ENCODE measurements at regions not wholly inside any gene's neighbourhood (a gene's known extent, or its start where the extent isn't known, plus 50 kb on each side); places are given as distances from the start of the nearest gene placed in this dataset.

DNA sequence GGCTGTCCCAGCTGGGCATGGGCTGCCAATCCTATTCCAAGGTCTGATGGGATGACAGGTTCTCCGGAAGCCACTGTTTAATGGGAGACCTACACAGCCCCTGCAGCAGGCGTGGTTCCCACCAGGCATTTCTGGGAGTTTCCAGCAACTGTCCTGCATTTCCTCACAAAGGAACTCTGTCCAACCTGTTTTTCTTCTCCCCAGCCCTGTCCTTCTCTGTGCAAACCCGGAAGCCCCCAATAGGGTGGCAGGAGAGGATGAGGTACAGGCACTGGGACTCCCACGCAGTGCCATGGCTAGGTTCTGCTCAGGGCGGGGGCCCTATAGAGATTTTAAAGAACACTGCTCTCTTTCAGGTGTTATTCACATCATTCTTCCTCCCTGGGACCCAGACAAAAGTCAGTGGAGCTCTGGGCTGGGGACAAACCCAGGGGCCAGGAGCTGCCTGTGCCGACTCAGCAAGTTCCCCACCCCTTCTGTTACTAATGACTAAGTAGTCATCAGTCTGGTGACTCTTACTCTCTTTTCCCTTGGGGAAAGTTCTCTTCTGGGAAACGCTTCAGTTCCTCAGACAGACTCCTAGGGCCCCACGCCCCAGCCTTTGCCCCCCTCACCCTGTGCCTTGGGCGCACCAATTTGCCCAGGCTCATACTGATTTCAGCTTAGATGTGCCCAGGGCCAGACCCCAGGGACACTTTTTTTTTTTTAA is 97.7 kb downstream of the CD47 start:
- no peak for DNase-seq (ENCODE audit: low read depth in 3 of 3, low spot score in 1 of 3)

DNA sequence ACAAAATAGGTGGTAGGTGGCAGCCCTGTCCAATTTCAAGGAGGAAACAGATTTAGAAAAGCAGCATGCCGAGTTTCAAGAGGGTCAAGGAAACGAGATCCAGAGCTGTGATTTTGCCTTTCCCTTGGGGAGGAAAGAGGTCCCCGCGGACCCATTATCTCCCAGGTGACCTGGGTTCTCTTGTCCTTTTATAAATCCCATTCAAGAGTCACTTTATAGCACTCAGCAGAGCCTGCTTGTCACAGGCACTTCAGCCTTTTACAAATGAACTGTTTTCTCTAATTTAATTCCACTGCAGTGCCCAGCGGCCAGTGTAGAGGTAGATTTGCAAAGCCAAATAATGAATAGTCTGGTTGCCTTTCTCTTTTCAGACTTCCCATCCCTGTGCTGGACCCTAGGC is 99.9 kb downstream of the CD47 start:
- DNase-seq (ENCODE audit: low read depth in 3 of 3, low spot score in 1 of 3) = no peak

DNA sequence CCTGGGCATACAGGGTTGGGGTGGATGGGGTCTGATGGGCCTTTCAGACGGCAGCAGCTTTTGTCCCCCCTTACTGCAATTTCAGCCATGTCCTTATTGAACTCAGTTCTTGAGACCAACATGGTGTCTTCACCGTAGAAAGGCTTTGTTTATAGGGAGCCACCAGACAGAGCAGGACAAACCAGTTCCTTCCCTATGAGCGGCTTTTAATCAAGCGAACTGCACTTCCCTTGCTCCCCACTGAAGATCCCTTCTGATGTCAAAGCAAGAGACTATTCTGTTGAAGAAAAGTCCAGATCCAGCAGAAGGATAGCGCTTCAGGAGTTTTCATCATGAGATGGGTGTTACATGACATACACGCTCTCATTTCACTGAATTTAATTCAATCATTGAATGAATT is 100.4 kb downstream of the CD47 start:
- no peak for DNase-seq (ENCODE audit: low read depth in 3 of 3, low spot score in 1 of 3)

DNA sequence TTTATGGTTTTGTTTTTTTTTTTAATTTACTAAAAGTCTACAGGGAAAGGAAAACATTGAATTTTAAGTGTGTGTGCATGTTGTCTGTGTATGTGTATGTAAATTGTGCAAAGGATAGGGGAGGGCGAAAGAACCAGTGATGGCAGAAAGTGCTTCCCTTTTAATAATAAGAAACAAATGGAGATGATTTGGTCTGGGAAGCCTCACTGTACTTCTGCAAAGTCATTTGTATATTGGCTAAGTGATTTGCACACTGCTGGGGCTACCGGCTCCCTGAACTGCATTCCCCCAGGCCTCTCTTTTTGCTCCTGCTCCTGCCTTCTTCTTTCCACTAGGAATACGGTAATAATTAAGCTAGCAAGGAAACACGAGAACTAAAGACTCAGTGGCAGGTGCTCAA is 101.2 kb downstream of the CD47 start:
- no peak for DNase-seq (ENCODE audit: low read depth in 3 of 3, low spot score in 1 of 3)

DNA sequence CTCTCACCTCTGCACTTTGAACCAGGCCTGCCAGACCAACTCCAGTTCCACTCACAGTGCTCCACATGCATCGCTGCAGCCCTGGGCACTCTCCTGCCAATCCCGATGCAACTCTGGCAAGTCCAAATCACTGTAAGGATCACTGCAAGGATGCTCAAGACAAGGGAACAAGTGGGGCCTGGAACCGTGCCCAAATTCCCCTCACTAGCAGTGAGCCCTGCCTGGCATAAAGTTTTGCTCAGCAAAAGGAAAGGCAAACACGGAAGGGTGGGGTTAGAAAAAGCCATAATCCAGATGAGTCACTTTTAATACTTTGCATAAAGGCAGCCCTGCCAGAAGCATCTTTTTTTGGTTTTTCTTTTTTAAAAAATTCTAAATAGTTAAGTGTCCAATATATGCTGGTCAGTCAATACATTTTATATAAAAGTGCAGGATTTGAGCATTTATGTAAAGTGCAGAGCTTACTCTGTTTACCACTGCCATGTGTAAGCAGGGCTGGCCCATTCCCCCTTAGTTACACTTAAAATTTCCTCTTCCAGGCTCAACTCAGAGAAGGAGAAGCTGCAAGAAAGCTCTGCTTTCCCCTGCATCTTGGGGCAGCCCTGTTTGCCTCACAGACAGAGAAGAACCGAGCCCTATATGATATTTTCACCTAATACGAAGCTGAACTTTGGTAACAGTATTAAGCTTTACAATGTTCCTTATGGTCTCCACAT is 102.2 kb downstream of the CD47 start:
- peak in 1 of 3 donors; percentile 2 for DNase-seq (ENCODE audit: low read depth in 3 of 3, low spot score in 1 of 3)

DNA sequence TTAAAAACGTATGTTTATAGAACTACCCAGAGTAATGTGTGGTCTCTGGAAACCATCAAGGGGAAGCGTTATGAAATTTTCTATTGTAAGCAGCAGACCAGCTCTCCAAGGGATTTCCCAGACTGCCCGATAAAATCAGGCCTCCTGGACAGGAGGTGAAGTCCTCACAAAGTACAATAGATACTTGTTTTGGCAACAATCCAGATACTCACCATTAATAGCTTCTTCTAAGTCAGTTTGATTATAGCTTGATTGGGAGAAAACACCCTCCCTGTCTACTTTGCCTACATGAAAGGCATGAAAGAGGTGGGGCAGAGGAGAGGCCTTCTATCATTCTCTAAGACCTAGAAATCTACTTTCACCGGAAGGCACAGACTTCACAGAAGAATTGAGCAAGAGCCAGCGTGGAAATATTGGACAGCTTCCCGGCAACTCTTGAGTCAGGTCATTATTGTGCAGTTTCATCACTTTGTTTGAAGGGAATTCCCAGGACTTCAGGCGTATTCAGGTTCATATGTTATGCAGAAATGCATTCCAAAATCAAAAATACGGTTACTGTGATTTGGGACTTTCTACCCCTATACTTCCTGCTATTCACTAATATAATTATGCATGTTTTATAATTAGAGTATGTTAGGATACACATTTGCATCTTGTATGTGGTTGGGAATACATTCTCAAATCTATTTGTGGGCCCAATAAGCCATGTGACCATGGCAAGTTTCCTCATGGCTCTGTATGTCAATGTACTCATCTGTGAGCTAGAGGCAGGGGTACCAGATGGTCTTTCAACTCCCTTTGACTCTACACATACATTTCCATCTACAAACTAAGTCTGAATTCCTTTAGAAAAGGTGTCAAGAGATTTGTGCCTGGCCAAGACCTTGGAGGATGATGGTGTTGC is 103.5 kb downstream of the CD47 start:
- no peak for DNase-seq (ENCODE audit: low read depth in 3 of 3, low spot score in 1 of 3)

DNA sequence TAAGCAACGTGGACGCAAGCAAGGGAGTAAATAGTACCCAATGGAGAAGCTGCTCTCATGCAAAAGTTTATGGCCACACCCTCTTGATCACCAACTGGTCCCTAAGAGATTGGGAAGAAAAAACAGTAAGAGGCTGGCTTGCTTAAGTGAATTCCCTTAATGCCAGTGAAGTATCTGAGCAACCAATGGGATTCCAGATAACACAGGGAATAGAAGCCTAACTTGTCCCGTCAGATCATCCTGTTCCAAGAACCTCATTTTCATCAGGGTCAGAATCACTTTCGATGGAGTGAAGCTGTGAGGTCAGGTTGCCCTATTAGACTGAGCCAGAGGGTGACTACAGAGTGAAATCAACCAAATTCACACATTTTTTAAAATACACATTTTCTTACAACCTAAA is 104.3 kb downstream of the CD47 start:
- DNase-seq (ENCODE audit: low read depth in 3 of 3, low spot score in 1 of 3) = no peak

DNA sequence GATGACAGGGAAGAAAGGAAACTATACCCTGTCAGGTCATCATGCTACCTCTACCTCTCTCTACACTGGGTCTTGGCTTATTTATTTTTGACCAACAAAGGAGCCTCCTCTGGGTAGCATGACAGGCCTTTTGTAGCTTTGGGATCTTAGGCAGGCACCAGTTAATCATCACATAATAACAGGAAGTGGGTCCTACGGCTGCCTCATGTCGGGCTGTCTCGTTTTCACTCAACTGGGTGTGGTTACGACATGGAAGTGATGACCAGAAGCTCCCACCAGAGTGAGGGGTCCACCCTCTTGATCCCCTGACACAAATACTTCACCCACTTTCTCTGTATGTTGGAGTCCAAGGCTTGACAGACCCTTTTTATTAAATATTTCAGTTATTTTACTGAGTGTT is 105.3 kb downstream of the CD47 start:
- no peak for DNase-seq (ENCODE audit: low read depth in 3 of 3, low spot score in 1 of 3)

DNA sequence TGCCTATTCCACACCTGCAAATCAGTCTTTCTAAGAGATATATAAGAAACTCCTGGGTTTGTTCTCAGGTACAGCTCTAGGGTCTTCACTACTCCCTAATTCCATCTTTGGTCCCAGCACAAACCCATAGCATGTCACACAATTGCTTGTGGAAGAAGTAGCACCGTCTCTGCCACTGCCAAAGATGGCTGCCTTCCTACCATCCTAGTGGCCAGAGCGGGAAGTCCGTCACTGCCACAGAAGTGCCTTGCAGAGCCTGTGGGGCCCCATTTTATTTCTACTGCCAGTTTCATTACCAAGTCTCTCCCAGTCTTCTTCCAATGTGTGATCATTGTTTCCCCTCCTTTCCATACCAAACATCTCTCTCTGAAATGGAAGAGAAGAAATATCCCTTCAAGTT is 107.6 kb downstream of the CD47 start:
- no peak for DNase-seq (ENCODE audit: low read depth in 3 of 3, low spot score in 1 of 3)

DNA sequence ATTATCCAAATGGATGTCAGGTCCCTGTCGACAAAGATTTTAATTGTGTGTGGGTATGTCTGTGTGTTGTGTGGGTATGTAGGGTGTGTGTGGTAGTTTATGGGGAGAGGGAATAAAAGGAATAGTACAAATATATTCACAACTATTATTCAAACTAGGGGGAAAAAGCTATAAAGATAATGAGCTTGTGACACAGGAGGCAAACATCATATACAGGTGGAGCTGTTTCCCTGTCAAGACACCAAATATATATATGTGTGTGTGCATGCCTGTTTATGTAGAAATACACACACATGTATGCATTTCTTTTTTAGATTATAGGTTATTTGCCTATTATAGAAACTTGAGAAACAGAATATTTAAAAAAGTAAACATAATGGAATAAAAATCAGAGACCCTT is 108.7 kb downstream of the CD47 start:
- DNase-seq (ENCODE audit: low read depth in 3 of 3, low spot score in 1 of 3) = no peak

DNA sequence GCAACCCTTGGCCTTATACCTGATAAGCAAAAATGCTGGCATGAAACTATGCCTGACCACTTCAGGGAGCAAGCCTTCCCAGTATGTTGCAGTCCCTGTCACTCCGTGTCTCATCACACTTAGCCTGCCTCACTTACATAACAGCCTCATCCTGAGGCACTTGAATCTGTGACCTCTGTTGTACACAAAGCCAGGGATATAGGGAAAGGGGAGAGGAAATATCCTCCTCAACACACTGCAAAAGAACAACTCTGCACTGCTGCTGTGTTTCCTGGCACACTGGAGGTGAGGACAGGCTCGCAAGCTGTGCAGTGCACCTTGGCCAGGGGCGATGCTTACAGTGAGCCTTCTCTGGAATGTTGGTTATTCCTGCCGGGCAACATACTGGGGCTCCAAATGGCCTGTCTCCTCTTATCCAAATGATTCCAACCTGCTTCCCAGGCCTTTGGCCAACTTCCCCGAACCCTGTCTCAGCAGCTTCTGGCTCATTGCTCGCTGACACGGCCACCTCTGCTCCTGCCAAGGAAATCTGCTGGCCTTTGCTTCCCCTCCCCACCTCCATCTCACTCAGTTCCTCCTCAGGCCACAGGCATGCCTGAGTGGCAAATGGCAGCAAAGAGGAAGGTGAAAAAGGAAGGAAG is 109.2 kb downstream of the CD47 start:
- DNase-seq (ENCODE audit: low read depth in 3 of 3, low spot score in 1 of 3) = no peak

DNA sequence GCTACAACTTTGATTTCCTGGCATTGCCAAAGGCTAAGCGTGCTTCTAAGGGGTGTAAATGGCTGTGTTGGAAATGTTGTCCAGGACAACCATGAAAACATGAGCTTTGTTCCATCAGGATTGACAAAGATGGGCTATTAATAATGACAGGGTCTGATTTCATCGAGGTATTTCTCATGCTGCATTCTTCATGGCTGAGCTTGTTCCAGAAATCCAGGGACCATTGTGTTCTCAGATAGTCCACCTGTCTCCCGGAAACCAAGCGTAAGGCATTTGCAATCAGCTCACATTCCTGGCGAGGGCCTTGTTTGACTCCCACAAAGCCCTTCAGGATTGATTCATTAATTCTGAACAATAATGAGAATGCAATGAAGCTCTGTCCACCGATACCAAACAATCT is 111.3 kb downstream of the CD47 start:
- no peak for DNase-seq (ENCODE audit: low read depth in 3 of 3, low spot score in 1 of 3)

DNA sequence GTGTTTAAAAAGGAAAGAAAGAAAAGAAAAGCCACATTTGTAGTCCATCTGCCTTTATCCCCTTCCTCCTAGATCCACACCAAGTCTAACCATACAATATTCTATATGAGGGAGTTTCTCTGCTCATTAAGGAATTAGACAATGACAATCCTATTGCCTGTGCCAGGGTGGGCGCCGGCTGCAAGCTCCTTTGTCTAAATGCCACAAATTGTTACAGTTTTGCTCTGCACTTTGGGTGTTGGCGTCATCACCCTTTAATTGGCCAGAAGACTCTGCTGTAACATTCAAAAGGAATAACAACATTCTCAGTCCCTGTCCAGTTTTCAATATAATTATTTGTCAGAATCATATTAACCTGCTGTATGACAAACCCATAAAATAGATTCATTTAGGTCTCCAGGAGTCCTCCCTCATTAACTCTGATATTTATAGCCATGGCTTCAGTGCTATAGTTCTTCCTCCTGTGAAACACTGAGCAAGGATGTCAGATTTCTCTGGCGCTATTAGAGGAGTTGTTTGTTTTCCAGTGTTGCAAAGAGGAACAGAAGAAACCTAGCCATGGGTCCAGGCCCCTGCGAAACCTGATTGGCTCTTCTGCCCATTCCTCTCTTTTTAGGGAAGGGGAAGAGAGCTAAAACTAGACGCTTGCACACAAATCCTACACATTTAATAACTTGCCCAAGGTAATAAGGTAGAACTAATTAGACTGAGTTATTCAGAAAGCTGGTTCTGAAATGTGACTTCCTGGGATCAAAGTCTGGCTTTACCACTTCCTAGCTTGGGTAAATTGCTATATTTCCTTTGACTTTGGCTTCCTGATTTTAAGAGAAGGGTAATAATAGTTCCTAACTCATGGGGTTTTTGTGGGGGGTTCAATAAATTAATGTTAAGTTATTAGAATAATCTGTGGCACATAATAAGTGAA is 112.4 kb downstream of the CD47 start:
- no peak for DNase-seq (ENCODE audit: low read depth in 3 of 3, low spot score in 1 of 3)

DNA sequence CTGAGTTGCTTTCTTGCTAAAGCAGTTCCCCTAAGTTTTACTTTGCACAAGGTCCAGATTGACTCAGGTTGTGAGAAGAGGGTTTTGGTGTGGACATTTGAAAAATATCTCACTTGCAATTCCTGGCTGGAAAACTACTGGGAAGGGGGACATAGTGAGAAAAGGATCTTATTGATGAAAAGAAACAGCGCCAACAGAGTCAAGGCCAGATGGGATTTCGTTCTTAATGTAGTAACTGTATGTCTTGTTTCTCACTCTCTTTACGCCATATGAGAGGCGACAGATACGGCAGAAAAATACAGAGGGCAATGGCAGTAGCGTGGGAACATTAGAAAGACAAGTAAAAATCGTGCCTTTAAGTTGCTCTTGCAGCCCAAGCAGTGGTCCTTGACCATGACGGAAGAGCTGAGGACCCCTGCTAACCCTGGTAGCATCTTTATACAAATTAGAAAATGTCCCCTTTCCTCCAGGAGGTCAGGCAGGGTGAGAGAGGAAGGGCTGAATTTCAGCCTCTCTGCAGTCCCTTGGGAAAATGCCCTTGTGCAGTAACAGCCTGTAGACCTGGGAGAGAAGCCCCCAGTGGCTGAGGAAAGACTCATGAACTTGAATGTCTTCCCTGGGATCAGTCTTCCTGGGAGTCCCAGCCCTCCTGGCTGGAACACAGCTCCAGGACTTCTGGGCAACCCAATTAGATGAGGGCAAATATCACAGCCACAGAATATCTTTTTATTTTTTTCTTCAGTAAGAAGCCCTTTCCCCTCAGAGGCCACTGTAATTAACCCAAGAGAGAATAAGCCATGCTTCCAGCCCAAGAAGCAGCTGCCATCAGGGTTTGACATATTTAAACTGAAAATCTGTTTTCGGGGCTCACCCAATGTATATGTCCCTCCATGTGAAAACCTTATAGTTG is 113.4 kb downstream of the CD47 start:
- no peak for DNase-seq (ENCODE audit: low read depth in 3 of 3, low spot score in 1 of 3)

DNA sequence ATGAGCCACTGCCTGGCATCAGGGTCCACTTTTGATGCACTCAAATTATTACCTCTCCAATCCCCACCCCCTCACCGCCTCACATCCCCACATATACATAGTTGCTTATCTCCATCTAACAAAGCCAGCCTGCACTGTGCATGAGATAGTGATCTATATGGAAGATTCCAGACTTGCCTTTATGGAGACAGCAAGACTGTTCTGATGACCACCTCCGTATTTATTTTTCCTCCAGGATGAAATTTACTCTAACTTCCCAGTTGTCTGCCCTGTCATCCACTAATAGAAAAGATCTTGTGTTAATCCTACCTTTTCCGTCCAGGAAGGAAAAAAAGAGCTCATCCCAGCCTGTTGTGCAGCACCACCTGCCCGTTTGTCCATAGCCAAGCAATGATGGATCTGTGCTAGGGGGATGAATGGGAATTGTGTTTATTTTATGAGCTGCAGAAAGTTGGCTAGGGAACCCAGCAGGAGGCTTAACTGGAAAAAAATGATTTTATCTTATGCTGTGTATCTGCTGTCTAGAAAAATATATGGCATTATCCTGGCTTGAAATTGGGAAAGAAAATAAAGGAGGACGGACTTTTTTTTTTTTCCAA is 114.5 kb downstream of the CD47 start:
- DNase-seq (ENCODE audit: low read depth in 3 of 3, low spot score in 1 of 3) = no peak

DNA sequence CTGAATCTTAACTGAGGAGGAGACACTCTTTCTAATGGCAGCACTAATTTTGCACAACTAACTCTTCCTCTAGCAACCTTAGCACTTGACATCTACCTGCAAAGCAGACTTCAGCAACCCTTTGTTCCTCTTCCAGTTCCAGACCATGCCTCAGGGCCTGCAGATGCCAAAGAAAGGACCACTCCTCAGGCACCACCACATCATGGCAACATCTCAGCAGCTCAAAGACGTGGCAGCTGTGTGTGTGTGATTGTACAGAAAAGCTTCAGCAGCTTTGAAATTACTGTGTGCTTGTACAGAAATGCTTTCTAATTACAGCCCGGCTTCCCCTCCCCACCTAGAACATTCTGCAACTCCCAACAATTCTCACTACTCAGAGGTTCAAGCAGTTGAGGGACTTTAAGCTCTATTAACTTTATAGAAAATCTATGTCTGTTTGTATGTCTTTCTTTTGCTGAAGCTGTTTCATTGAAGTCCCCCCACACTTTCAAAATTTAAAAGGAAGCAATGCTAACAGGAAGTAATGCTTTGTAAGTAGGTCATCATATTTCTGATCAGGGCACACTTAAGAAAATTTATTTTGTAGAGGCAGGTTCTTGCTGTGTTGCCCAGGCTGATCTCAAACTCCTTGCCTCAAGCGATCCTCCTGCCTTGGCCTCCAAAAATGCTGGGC is 115.2 kb downstream of the CD47 start:
- DNase-seq (ENCODE audit: low read depth in 3 of 3, low spot score in 1 of 3) = no peak

DNA sequence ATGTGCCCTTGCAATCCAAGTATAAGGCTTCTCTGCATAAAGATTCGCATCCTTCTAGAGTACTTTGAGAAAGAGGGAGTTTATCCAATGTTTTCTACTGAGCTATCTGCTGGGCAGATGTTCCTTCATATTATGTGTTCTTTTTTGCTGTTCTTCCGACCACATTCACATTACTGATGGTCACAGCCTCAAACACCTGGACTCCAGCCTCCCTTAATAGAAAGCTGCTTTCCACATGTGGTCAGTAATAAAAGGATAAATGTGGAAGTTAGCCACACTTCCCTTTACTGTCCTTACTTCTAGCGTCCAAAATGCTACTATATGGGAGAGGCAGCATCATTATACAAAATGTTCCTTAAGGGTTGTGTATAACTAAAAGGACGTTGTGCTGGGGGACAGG is 116.9 kb downstream of the CD47 start:
- no peak for DNase-seq (ENCODE audit: low read depth in 3 of 3, low spot score in 1 of 3)

DNA sequence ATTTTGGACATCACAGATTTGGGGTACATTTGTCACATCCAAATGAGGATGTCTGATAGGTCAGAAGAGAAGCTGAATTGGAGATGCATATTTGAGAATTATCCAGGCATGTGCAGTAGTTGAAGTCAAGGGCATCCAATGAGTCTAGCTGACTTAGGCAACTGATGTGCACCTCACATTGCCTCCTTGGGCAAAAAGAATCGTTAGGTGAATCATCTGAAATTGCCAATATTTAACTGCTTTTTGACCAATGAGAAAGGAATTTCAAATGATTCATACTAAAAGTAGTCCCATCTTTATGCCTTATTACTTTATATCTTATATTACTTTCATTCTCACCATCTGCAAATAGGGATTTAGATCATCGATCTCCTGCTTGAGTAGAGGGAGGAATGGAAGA is 117.7 kb downstream of the CD47 start:
- no peak for DNase-seq (ENCODE audit: low read depth in 3 of 3, low spot score in 1 of 3)
